SK-N-SH (cell line): ENCODE measurements at regions not wholly inside any gene's neighbourhood (a gene's known extent, or its start where the extent isn't known, plus 50 kb on each side); places are given as distances from the start of the nearest gene placed in this dataset.
"Not testable (repeated sequence)": the region's sequence is repeated elsewhere in the genome, so short reads cannot be mapped to it uniquely, and the experiment has no call there.

Experiments
- CTCF ChIA-PET: fragments of 300-600, 350-600 bp; formaldehyde crosslinking; extraction: SDS; loops from one replicate; lab custom pipeline; 2021; lab: Yijun Ruan, JAX
- POLR2A ChIA-PET: fragments of 350-600 bp; sonication (Branson Sonifier 250); formaldehyde crosslinking; extraction: SDS; loops from one replicate; lab custom pipeline; 2020; ENCODE audit warnings: antibody characterized with exemption, inconsistent platforms; lab: Yijun Ruan, JAX
- DNase-seq: peaks from one replicate; pipeline ENCODE4 v3.0.0; 2012
- H2AFZ ChIP-seq: fragments of 200-600 bp; sonication (generic); 2 replicates; pipeline ENCODE4 v1.8.1; 2016; ENCODE audit warnings: antibody characterized with exemption, mild to moderate bottlenecking, low read depth
- H3F3A ChIP-seq: fragments of 200-600 bp; sonication (generic); replicated peaks from 2 replicates; pipeline ENCODE3; 2016; ENCODE audit warnings: antibody characterized with exemption, mild to moderate bottlenecking; ENCODE audit not compliant: insufficient read depth
- H3K27ac ChIP-seq, 2 experiments: fragments of 200-500 bp in 1 of 2; fragments of 200-600 bp in 1 of 2; sonication (Bioruptor generic) in 1 of 2; sonication (generic), shearing (Covaris generic) in 1 of 2; 2 replicates each; pipeline versions ENCODE4 v1.5.1 to v1.6.1; 2014 to 2016; ENCODE audit warnings: low read depth in 2 of 2, inconsistent platforms in 1 of 2, low read length in 1 of 2, mild to moderate bottlenecking in 1 of 2, mixed read lengths in 1 of 2
- H3K27me3 ChIP-seq: fragments of 200-600 bp; sonication (generic), shearing (Covaris generic); 2 replicates; pipeline ENCODE4 v1.6.1; 2016; ENCODE audit warnings: mixed run types; ENCODE audit not compliant: insufficient read depth
- H3K36me3 ChIP-seq, 2 experiments: fragments of 200-500 bp in 1 of 2; fragments of 200-600 bp in 1 of 2; sonication (Bioruptor generic) in 1 of 2; sonication (generic) in 1 of 2; replicated peaks in 1 of 2; 2 replicates each; pipeline versions ENCODE3 to v1.5.1; 2014 to 2016; ENCODE audit warnings: low read length in 1 of 2, mild to moderate bottlenecking in 1 of 2; ENCODE audit not compliant: insufficient read depth in 2 of 2, control insufficient read depth in 1 of 2
- H3K4me1 ChIP-seq, 2 experiments: fragments of 200-500 bp in 1 of 2; fragments of 200-600 bp in 1 of 2; sonication (Bioruptor generic) in 1 of 2; sonication (generic), shearing (Covaris generic) in 1 of 2; 2 replicates each; pipeline versions ENCODE4 v1.5.1 to v1.6.1; 2014 to 2016; ENCODE audit warnings: low read depth in 1 of 2, low read length in 1 of 2, mixed run types in 1 of 2; ENCODE audit not compliant: insufficient read depth in 2 of 2, control insufficient read depth in 1 of 2
- H3K4me2 ChIP-seq: fragments of 200-600 bp; sonication (generic), shearing (Covaris generic); 2 replicates; pipeline ENCODE4 v1.6.1; 2017; ENCODE audit warnings: mixed run types
- H3K4me3 ChIP-seq, 2 experiments: fragments of 200-500 bp in 1 of 2; fragments of 200-600 bp in 1 of 2; sonication (Bioruptor generic) in 1 of 2; sonication (generic), shearing (Covaris generic) in 1 of 2; 2 replicates each; pipeline versions ENCODE4 v1.5.1 to v1.8.1; 2014 to 2016; ENCODE audit warnings: low read depth in 2 of 2, inconsistent platforms in 1 of 2, low read length in 1 of 2, mild to moderate bottlenecking in 1 of 2, mixed read lengths in 1 of 2, moderate library complexity in 1 of 2
- H3K79me2 ChIP-seq: fragments of 200-600 bp; sonication (generic); 2 replicates; pipeline ENCODE4 v1.8.1; 2017; ENCODE audit warnings: mild to moderate bottlenecking; ENCODE audit not compliant: insufficient read depth
- H3K9ac ChIP-seq: fragments of 200-600 bp; sonication (generic); 2 replicates; pipeline ENCODE4 v1.6.1; 2017; ENCODE audit warnings: mixed run types
- H3K9me2 ChIP-seq: fragments of 200-600 bp; sonication (generic); 2 replicates; pipeline ENCODE4 v1.6.1; 2017; ENCODE audit warnings: mixed run types
- H3K9me3 ChIP-seq: fragments of 200-600 bp; sonication (generic); 2 replicates; pipeline ENCODE4 v1.6.1; 2017; ENCODE audit warnings: mixed run types, mild to moderate bottlenecking, moderate library complexity
- H4K20me1 ChIP-seq: fragments of 200-600 bp; sonication (generic); 2 replicates; pipeline ENCODE4 v1.6.1; 2017; ENCODE audit warnings: mild to moderate bottlenecking, mixed run types; ENCODE audit not compliant: insufficient read depth
- CTCF ChIP-seq: fragments of 200-600 bp; sonication (generic); IDR thresholded peaks from 2 replicates; pipeline ENCODE4 v1.6.1; 2017; ENCODE audit warnings: antibody characterized with exemption, mild to moderate bottlenecking, moderate library complexity
- ELF1 ChIP-seq: IDR thresholded peaks from 2 replicates; pipeline ENCODE4 v1.4.0; 2012
- EP300 ChIP-seq, 2 experiments: IDR thresholded peaks; 2 replicates each; pipeline versions ENCODE4 v1.4.0 to v1.6.1; 2012; ENCODE audit warnings: borderline replicate concordance in 1 of 2, low read depth in 1 of 2, low read length in 1 of 2
- EZH2phosphoT487 ChIP-seq: fragments of 200-600 bp; sonication (generic); IDR thresholded peaks from 2 replicates; pipeline ENCODE4 v1.6.1; 2017; ENCODE audit warnings: low read depth, mixed run types, mild to moderate bottlenecking, antibody characterized with exemption, moderate library complexity, borderline replicate concordance
- FOSL2 ChIP-seq: IDR thresholded peaks from 2 replicates; pipeline ENCODE4 v1.4.0; 2012; ENCODE audit warnings: low read depth, mild to moderate bottlenecking, moderate library complexity, borderline replicate concordance
- FOXM1 ChIP-seq: IDR thresholded peaks from 2 replicates; pipeline ENCODE4 v1.4.0; 2012; ENCODE audit warnings: low read depth, mild to moderate bottlenecking
- IRF3 ChIP-seq: fragments of 150-350 bp; IDR thresholded peaks from 2 replicates; pipeline ENCODE4 v1.6.1; 2016; ENCODE audit warnings: mild to moderate bottlenecking, low read depth, low read length
- JUND ChIP-seq: IDR thresholded peaks from 2 replicates; pipeline ENCODE4 v1.4.0; 2012
- MAX ChIP-seq: IDR thresholded peaks from 2 replicates; pipeline ENCODE4 v1.4.0; 2012; ENCODE audit warnings: low read depth
- MXI1 ChIP-seq: IDR thresholded peaks from 2 replicates; pipeline ENCODE4 v1.6.1; 2012; ENCODE audit warnings: mild to moderate bottlenecking, low read depth, low read length, improper control_type of control experiment
- NFIC ChIP-seq: IDR thresholded peaks from 2 replicates; pipeline ENCODE4 v1.4.0; 2012; ENCODE audit warnings: borderline replicate concordance
- POLR2AphosphoS5 ChIP-seq: IDR thresholded peaks from 2 replicates; pipeline ENCODE4 v1.6.1; 2012; ENCODE audit warnings: low read depth, low read length
- RAD21 ChIP-seq: IDR thresholded peaks from 2 replicates; pipeline ENCODE4 v1.6.1; 2012; ENCODE audit warnings: mild to moderate bottlenecking, low read length
- RXRA ChIP-seq: IDR thresholded peaks from 2 replicates; pipeline ENCODE4 v1.4.0; 2012; ENCODE audit warnings: low read depth, mild to moderate bottlenecking, borderline replicate concordance
- USF2 ChIP-seq: fragments of 150-350 bp; IDR thresholded peaks from 2 replicates; pipeline ENCODE4 v1.6.1; 2017; ENCODE audit warnings: antibody characterized with exemption, low read length, low read depth, borderline replicate concordance
- YY1 ChIP-seq: IDR thresholded peaks from 2 replicates; pipeline ENCODE4 v1.4.0; 2012; ENCODE audit warnings: low read depth, mild to moderate bottlenecking
- WGBS: methylation state at CpG from one replicate; pipeline ENCODE4 v1.1.6; 2017; ENCODE audit warnings: low lambda C conversion rate; 5-methylcytosine and 5-hydroxymethylcytosine counted together
- TF ChIP-seq, protein P1 (sequence below): IDR thresholded peaks from 2 replicates; pipeline ENCODE4 v1.4.0; 2012; ENCODE audit warnings: low read depth, borderline replicate concordance

DNA sequence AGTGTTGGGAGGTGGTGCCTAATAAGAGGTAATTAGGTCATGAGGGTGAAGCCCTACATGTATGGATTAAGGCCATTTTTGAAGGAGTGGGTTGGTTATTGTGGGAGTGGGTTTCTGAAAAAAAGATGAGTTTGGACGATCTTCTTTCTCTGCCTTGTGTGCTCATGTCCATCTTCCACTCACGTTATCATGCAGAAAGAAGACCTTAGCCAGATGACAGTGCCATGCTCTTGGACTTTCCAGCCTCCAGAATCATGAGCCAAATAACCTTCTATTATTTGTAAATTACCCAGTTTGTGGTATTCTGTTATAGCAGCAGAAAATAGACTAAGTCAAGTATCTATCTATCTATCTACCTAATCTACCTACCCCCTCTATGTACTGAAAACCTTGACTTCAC lies 71.9 kb downstream of the SDR9C7 start:
- TF ChIP-seq MXI1 (no peak), EP300 (IDR thresholded peaks at IDR 0.05; ENCODE audit: borderline replicate concordance in 1 of 2, low read depth in 1 of 2, low read length in 1 of 2) (no peak), IRF3 (no peak), YY1 (no peak), RXRA (no peak), MAX (no peak), POLR2AphosphoS5 (no peak), NFIC (no peak), EZH2phosphoT487 (no peak), ELF1 (no peak), FOXM1 (no peak), USF2 (no peak), CTCF (no peak), RAD21 (no peak), JUND (no peak), FOSL2 (no peak)
- TF ChIP-seq, protein P1, sequence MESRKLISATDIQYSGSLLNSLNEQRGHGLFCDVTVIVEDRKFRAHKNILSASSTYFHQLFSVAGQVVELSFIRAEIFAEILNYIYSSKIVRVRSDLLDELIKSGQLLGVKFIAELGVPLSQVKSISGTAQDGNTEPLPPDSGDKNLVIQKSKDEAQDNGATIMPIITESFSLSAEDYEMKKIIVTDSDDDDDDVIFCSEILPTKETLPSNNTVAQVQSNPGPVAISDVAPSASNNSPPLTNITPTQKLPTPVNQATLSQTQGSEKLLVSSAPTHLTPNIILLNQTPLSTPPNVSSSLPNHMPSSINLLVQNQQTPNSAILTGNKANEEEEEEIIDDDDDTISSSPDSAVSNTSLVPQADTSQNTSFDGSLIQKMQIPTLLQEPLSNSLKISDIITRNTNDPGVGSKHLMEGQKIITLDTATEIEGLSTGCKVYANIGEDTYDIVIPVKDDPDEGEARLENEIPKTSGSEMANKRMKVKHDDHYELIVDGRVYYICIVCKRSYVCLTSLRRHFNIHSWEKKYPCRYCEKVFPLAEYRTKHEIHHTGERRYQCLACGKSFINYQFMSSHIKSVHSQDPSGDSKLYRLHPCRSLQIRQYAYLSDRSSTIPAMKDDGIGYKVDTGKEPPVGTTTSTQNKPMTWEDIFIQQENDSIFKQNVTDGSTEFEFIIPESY = no peak
- POLR2A ChIA-PET = no interaction called here
- no peaks in the 10 kb centered on the region for H3K36me3 ChIP-seq
- H3K9ac ChIP-seq = no peak overlapping the region
- no peaks in the 10 kb centered on the region for H3K9me2 ChIP-seq
- H3K4me2 ChIP-seq = no peak overlapping the region
- no peaks in the 10 kb centered on the region for H3K9me3 ChIP-seq
- CTCF ChIA-PET = no interaction called here
- H4K20me1 ChIP-seq = no peaks in the 10 kb centered on the region
- no peak overlapping the region for H2AFZ ChIP-seq
- WGBS = 3% methylated on average over 2 of the region's 2 CpGs
- H3K4me1 ChIP-seq = no peaks in the 10 kb centered on the region
- no peaks in the 10 kb centered on the region for H3K27me3 ChIP-seq
- H3F3A ChIP-seq = no peaks in the 10 kb centered on the region
- no peak for DNase-seq
- H3K79me2 ChIP-seq = no peaks in the 10 kb centered on the region
- H3K4me3 ChIP-seq = no peak overlapping the region
- H3K27ac ChIP-seq = no peak overlapping the region

GRCh38 chr12:56853392-56853978 lies 80.7 kb downstream of the SDR9C7 start:
- H3K4me3 ChIP-seq, H3K36me3 ChIP-seq, H3K9me3 ChIP-seq, H3K9me2 ChIP-seq, POLR2A ChIA-PET, H4K20me1 ChIP-seq, H2AFZ ChIP-seq, H3F3A ChIP-seq, H3K79me2 ChIP-seq, DNase-seq, CTCF ChIA-PET, H3K4me1 ChIP-seq, H3K9ac ChIP-seq, H3K4me2 ChIP-seq, H3K27me3 ChIP-seq, H3K27ac ChIP-seq: not testable (repeated sequence)
- 49% methylated on average over 8 of the region's 8 CpGs for WGBS
